ENCODE measurements at regions not wholly inside any gene's neighbourhood (a gene's known extent, or its start where the extent isn't known, plus 50 kb on each side); places are given as distances from the start of the nearest gene placed in this dataset.
A peak's percentile ranks its signal among the peaks of the same experiment; 100 is the strongest.

DNA sequence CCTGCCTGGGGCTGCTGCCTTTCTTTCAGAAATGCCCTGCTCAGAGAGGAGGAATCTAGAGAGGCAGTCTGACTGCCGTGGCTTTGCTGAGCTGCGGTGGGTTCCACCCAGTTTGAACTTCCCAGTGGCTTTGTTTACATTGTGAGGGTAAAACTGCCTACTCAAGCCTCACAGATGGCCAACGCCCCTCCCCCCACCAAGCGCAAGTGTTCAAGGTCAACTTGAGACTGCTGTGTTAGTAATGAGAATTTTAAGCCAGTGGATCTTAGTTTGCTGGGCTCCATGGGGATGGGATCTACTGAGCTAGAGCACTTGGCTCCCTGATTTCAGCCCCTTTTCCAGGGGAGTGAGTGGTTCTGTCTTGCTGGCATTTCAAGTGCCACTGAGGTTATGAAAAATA, 819.2 kb downstream of the NLGN4Y start:
- Histone ChIP-seq H3K36me3 (ENCODE audit: control insufficient read depth in 2 of 3, insufficient read depth in 3 of 3, low read length in 3 of 3) (no peaks in the 10 kb centered on the region), H3K9me3 (ENCODE audit: control insufficient read depth in 2 of 3, low read length in 3 of 3) (no peaks in the 10 kb centered on the region), H3K27me3 (ENCODE audit: control insufficient read depth in 2 of 2, insufficient read depth in 2 of 2, low read length in 2 of 2) (no peaks in the 10 kb centered on the region), H3K4me3 (ENCODE audit: low read length) (no peak overlapping the region), H3K27ac (ENCODE audit: low read depth, low read length) (no peak overlapping the region), H3K4me1 (ENCODE audit: control insufficient read depth in 2 of 2, insufficient read depth in 2 of 2, low read length in 2 of 2) (no peaks in the 10 kb centered on the region)
- Mint-ChIP-seq H3K27ac (no peak overlapping the region), H3K27me3 (no peaks in the 10 kb centered on the region), H3K4me3 (no peak overlapping the region), H3K4me1 (no peaks in the 10 kb centered on the region), H3K9me3 (peaks cover 0 to 12% (median 0%) of the 10 kb centered on the region in 11 donors), H3K36me3 (no peaks in the 10 kb centered on the region)
- POLR2A ChIA-PET = no interaction called here
- ATAC-seq = no peak
- no peak for DNase-seq
- CTCF ChIA-PET = no interaction called here
- intact Hi-C loops (cut with micrococcal nuclease) = no loop called here

DNA sequence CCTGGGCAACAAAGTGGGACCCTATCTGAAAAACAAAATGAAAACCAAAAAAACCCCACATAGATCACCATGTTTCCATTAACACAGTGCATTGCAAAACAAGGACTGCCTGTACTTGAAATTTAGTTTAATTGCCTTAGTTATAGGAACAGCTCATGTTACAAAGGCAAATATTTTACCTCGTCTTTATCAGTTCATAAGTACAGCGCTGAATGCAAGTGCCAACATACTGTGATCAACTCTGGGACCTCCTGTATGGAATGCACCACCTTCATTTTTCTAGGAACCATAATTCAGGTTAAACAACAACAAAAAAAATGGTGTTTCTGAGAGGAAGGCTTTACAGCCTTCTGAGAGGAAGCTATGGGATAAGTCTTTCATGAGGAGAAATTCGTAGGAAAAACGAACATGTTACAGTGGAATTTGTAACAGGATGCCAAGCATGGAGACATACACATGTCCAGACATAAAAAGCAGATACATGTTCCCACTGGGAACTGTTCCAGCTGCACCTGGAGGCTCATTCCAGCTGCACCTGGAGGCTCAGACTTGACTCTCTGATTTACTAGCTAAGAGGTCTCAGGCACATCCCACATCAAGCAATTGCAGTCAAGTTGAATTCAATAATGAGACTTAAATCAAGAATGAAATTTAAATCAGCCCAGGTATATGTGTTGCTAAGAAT, 821.3 kb downstream of the NLGN4Y start:
- no peak overlapping the region for H3K27ac ChIP-seq (ENCODE audit: low read depth, low read length)
- Mint-ChIP-seq H3K9me3 (peaks cover 0 to 8% (median 0%) of the 10 kb centered on the region in 11 donors), H3K36me3 (no peaks in the 10 kb centered on the region), H3K4me1 (no peaks in the 10 kb centered on the region), H3K27ac (no peak overlapping the region), H3K27me3 (no peaks in the 10 kb centered on the region), H3K4me3 (no peak overlapping the region)
- intact Hi-C loops (cut with micrococcal nuclease) = no loop called here
- H3K36me3 ChIP-seq (ENCODE audit: control insufficient read depth in 2 of 3, insufficient read depth in 3 of 3, low read length in 3 of 3) = no peaks in the 10 kb centered on the region
- ChIA-PET CTCF (no interaction called here), POLR2A (no interaction called here)
- H3K4me3 ChIP-seq (ENCODE audit: low read length) = no peak overlapping the region
- DNase-seq (no peak), ATAC-seq (no peak)
- no peaks in the 10 kb centered on the region for H3K9me3 ChIP-seq (ENCODE audit: control insufficient read depth in 2 of 3, low read length in 3 of 3)
- H3K4me1 ChIP-seq (ENCODE audit: control insufficient read depth in 2 of 2, insufficient read depth in 2 of 2, low read length in 2 of 2) = no peaks in the 10 kb centered on the region
- no peaks in the 10 kb centered on the region for H3K27me3 ChIP-seq (ENCODE audit: control insufficient read depth in 2 of 2, insufficient read depth in 2 of 2, low read length in 2 of 2)

DNA sequence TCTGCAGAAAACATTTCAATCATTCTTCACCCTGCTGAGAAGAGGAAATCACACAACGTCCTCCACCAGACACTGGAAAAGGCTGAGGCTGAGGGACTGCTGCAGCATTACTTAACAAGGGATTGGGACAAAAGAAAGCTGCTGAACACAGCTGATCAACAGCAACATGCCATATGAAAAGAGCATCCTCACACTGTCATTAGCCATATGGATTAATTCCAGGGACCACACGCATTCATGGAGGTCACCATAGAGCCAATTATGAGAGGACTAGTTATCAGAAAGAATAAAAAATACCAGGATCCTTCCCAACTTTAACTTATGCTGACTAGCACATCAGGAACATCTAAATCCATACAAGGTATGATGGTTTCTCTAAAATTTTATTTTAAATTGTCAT, 825.0 kb downstream of the NLGN4Y start:
- Histone ChIP-seq H3K36me3 (ENCODE audit: control insufficient read depth in 2 of 3, insufficient read depth in 3 of 3, low read length in 3 of 3) (no peaks in the 10 kb centered on the region), H3K4me3 (ENCODE audit: low read length) (no peak overlapping the region), H3K4me1 (ENCODE audit: control insufficient read depth in 2 of 2, insufficient read depth in 2 of 2, low read length in 2 of 2) (no peaks in the 10 kb centered on the region), H3K9me3 (ENCODE audit: control insufficient read depth in 2 of 3, low read length in 3 of 3) (no peaks in the 10 kb centered on the region), H3K27ac (ENCODE audit: low read depth, low read length) (no peak overlapping the region), H3K27me3 (ENCODE audit: control insufficient read depth in 2 of 2, insufficient read depth in 2 of 2, low read length in 2 of 2) (no peaks in the 10 kb centered on the region)
- Mint-ChIP-seq H3K36me3 (no peaks in the 10 kb centered on the region), H3K4me1 (peaks cover 0 to 5% (median 0%) of the 10 kb centered on the region in 7 donors), H3K4me3 (no peak overlapping the region), H3K9me3 (no peaks in the 10 kb centered on the region), H3K27me3 (peaks cover 0 to 4% (median 0%) of the 10 kb centered on the region in 5 donors), H3K27ac (no peak overlapping the region)
- intact Hi-C loops (cut with micrococcal nuclease) = no loop called here
- POLR2A ChIA-PET = no interaction called here
- ATAC-seq = no peak
- no peak for DNase-seq
- CTCF ChIA-PET = no interaction called here

- no peaks in the 10 kb centered on the region for H3K27me3 ChIP-seq (ENCODE audit: control insufficient read depth in 2 of 2, insufficient read depth in 2 of 2, low read length in 2 of 2)
- intact Hi-C loops (cut with micrococcal nuclease) = no loop called here
- no peaks in the 10 kb centered on the region for H3K36me3 ChIP-seq (ENCODE audit: control insufficient read depth in 2 of 3, insufficient read depth in 3 of 3, low read length in 3 of 3)
- DNase-seq (peak in 3 of 9 donors; percentile 0 to 18 (median 1)), ATAC-seq (no peak)
- H3K4me3 ChIP-seq (ENCODE audit: low read length) = no peak overlapping the region
- ChIA-PET CTCF (no interaction called here), POLR2A (no interaction called here)
- H3K4me3 Mint-ChIP-seq = no peak overlapping the region
- H3K36me3 Mint-ChIP-seq = no peaks in the 10 kb centered on the region
- H3K27me3 Mint-ChIP-seq = peaks cover 0 to 4% (median 0%) of the 10 kb centered on the region in 5 donors
- no peaks in the 10 kb centered on the region for H3K9me3 Mint-ChIP-seq
- peaks cover 0 to 14% (median 3%) of the 10 kb centered on the region in 7 donors for H3K4me1 Mint-ChIP-seq
- H3K27ac ChIP-seq (ENCODE audit: low read depth, low read length) = no peak overlapping the region
- H3K9me3 ChIP-seq (ENCODE audit: control insufficient read depth in 2 of 3, low read length in 3 of 3) = no peaks in the 10 kb centered on the region
- H3K27ac Mint-ChIP-seq = peak overlapping the region in 1 of 9 donors; percentile 38
- H3K4me1 ChIP-seq (ENCODE audit: control insufficient read depth in 2 of 2, insufficient read depth in 2 of 2, low read length in 2 of 2) = no peaks in the 10 kb centered on the region
Observed at GRCh38 chrY:15355321-15355720, 831.0 kb downstream of the NLGN4Y start.

DNA sequence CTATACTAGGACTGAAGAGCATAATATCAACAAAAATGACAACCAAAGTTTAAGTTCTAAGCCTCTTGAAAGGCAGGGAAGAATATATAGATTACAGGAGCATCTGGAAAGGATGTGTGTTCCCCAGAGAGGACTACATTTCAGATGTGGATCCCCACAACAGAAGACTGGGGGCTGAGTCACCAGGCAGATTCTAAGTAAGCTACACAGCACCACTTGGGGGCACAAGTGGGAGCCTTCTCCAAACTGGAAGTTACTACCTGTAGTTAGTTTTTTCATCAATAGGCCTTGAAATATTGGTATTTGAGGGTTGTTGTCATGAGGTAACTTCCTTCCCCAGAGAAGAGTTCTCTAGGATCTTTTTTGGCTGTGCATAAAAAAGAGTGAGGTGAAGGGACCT, 836.1 kb downstream of the NLGN4Y start:
- CTCF ChIA-PET = no interaction called here
- Histone ChIP-seq H3K9me3 (ENCODE audit: control insufficient read depth in 2 of 3, low read length in 3 of 3) (no peaks in the 10 kb centered on the region), H3K27ac (ENCODE audit: low read depth, low read length) (no peak overlapping the region), H3K36me3 (ENCODE audit: control insufficient read depth in 2 of 3, insufficient read depth in 3 of 3, low read length in 3 of 3) (no peaks in the 10 kb centered on the region), H3K4me3 (ENCODE audit: low read length) (no peak overlapping the region), H3K4me1 (ENCODE audit: control insufficient read depth in 2 of 2, insufficient read depth in 2 of 2, low read length in 2 of 2) (no peaks in the 10 kb centered on the region), H3K27me3 (ENCODE audit: control insufficient read depth in 2 of 2, insufficient read depth in 2 of 2, low read length in 2 of 2) (no peaks in the 10 kb centered on the region)
- POLR2A ChIA-PET = no interaction called here
- no peak overlapping the region for H3K27ac Mint-ChIP-seq
- H3K4me1 Mint-ChIP-seq = peaks cover 0 to 8% (median 1%) of the 10 kb centered on the region in 7 donors
- H3K27me3 Mint-ChIP-seq = no peaks in the 10 kb centered on the region
- DNase-seq (no peak), ATAC-seq (no peak)
- intact Hi-C loops (cut with micrococcal nuclease) = no loop called here
- H3K4me3 Mint-ChIP-seq = no peak overlapping the region
- no peaks in the 10 kb centered on the region for H3K9me3 Mint-ChIP-seq
- H3K36me3 Mint-ChIP-seq = no peaks in the 10 kb centered on the region

- Histone ChIP-seq H3K4me1 (ENCODE audit: control insufficient read depth in 2 of 2, insufficient read depth in 2 of 2, low read length in 2 of 2) (no peaks in the 10 kb centered on the region), H3K27me3 (ENCODE audit: control insufficient read depth in 2 of 2, insufficient read depth in 2 of 2, low read length in 2 of 2) (no peaks in the 10 kb centered on the region), H3K36me3 (ENCODE audit: control insufficient read depth in 2 of 3, insufficient read depth in 3 of 3, low read length in 3 of 3) (no peaks in the 10 kb centered on the region), H3K9me3 (ENCODE audit: control insufficient read depth in 2 of 3, low read length in 3 of 3) (no peaks in the 10 kb centered on the region), H3K4me3 (ENCODE audit: low read length) (no peak overlapping the region), H3K27ac (ENCODE audit: low read depth, low read length) (no peak overlapping the region)
- Mint-ChIP-seq H3K27me3 (peaks cover 0 to 5% (median 0%) of the 10 kb centered on the region in 5 donors), H3K36me3 (no peaks in the 10 kb centered on the region), H3K9me3 (no peaks in the 10 kb centered on the region), H3K27ac (no peak overlapping the region), H3K4me1 (peaks cover 0 to 4% (median 0%) of the 10 kb centered on the region in 7 donors), H3K4me3 (no peak overlapping the region)
- no peak for DNase-seq
- no peak for ATAC-seq
- CTCF ChIA-PET = no interaction called here
- intact Hi-C loops (cut with micrococcal nuclease) = no loop called here
- POLR2A ChIA-PET = no interaction called here
Observed at GRCh38 chrY:15364996-15365395, 840.7 kb downstream of the NLGN4Y start.

DNA sequence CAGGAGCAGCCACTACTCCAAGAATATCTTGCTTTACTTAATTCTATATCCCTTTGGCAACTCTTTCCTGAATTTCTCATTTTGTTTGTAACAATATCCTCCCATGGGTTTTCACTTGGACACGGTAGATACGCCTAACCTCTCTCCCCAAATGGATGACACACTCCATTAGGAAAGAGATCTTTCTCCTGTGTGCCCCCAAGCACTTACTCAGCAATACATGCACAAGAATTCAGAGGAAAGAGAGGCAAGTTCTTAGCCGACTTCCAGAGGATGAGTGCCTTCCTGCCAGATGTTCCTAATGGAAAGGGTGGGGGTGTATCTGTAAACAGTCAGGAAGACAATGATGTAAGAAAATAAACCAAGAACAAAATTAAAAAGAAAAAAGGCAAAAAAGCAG, 844.5 kb downstream of the NLGN4Y start:
- Histone ChIP-seq H3K4me3 (ENCODE audit: low read length) (no peak overlapping the region), H3K9me3 (ENCODE audit: control insufficient read depth in 2 of 3, low read length in 3 of 3) (no peaks in the 10 kb centered on the region), H3K36me3 (ENCODE audit: control insufficient read depth in 2 of 3, insufficient read depth in 3 of 3, low read length in 3 of 3) (no peaks in the 10 kb centered on the region), H3K4me1 (ENCODE audit: control insufficient read depth in 2 of 2, insufficient read depth in 2 of 2, low read length in 2 of 2) (no peaks in the 10 kb centered on the region), H3K27me3 (ENCODE audit: control insufficient read depth in 2 of 2, insufficient read depth in 2 of 2, low read length in 2 of 2) (no peaks in the 10 kb centered on the region), H3K27ac (ENCODE audit: low read depth, low read length) (no peak overlapping the region)
- POLR2A ChIA-PET = no interaction called here
- CTCF ChIA-PET = no interaction called here
- intact Hi-C loops (cut with micrococcal nuclease) = no loop called here
- no peak for DNase-seq
- Mint-ChIP-seq H3K36me3 (no peaks in the 10 kb centered on the region), H3K4me3 (no peak overlapping the region), H3K27me3 (peaks cover 0 to 5% (median 0%) of the 10 kb centered on the region in 5 donors), H3K27ac (no peak overlapping the region), H3K9me3 (no peaks in the 10 kb centered on the region), H3K4me1 (peaks cover 0 to 1% (median 0%) of the 10 kb centered on the region in 7 donors)
- ATAC-seq = no peak
